Urinary bladder (tissue), 3 donors: ENCODE measurements at regions not wholly inside any gene's neighbourhood (a gene's known extent, or its start where the extent isn't known, plus 50 kb on each side); places are given as distances from the start of the nearest gene placed in this dataset.

ENCODE experiments used
- DNase-seq: peaks from one replicate; pipeline ENCODE4 v3.0.0-alpha.2; 2015; ENCODE audit errors: extremely low spot score
- H3K27ac ChIP-seq: one replicate; pipeline ENCODE4 v1.5.1; 2013; ENCODE audit warnings: low read depth, mild to moderate bottlenecking, moderate library complexity
- H3K36me3 ChIP-seq: one replicate; pipeline ENCODE4 v1.6.1; 2013; ENCODE audit warnings: mild to moderate bottlenecking, moderate library complexity; ENCODE audit not compliant: insufficient read depth
- H3K4me1 ChIP-seq: one replicate; pipeline ENCODE4 v1.6.1; 2013; ENCODE audit warnings: mild to moderate bottlenecking, moderate library complexity; ENCODE audit not compliant: insufficient read depth
- H3K4me3 ChIP-seq: one replicate; pipeline ENCODE4 v1.5.1; 2013; ENCODE audit warnings: low read depth, low read length
- WGBS: extraction: QIAGEN DNeasy Blood & Tissue Kit; methylation state at CpG from one replicate; pipeline ENCODE4 v1.1.7; 2013; 5-methylcytosine and 5-hydroxymethylcytosine counted together
- donor health status: healthy with polysubstance abuse.
- donor health status: healthy.

DNA sequence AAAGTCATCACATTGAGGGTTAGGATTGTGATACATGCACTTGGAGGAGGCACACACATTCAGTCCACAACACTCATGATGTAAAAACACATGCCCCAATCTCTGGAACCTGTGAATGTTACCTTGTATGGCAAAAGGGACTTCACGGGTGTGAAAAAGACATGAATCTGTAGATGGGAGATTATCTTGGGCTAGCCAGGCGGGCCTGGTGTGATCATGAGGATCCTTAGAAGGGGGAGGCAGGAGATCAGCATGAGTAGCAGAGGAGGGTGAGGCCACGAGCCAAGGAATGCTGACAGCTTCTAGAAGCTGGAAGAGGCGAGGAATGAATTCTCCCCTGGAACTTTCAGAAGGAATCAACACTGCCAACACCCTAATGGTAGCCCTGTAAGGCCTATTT is 77.5 kb upstream of the ENPP6 start:
- Histone ChIP-seq H3K27ac (no peak overlapping the region), H3K36me3 (no peaks in the 10 kb centered on the region), H3K4me3 (no peak overlapping the region), H3K4me1 (no peaks in the 10 kb centered on the region)
- 93% methylated on average over 4 of the region's 4 CpGs for WGBS
- DNase-seq = no peak

DNA sequence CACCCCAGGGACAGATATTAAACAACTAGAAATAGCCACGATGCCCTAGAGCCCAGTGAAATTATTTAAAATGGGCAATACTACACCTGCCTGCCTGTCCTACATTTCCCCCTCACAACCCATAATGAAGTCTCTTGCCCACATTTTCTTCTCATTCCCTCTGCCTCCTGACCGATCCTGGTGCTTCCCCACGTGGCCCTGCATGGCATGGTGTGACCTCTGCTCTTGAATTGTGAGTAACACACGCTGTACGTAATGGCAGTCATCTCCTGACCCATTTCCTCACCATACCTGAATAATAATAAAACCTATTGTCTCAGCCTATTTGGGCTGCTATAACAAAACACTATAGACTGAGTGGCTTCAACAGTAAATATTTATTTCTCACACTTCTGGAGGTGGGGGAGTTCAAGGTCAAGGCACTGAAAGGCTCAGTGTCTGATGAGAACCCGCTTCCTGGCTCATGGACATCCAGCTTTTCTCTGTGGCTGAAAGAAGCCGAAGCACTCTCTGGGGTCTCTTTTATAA is 77.0 kb upstream of the ENPP6 start:
- H3K36me3 ChIP-seq = no peaks in the 10 kb centered on the region
- H3K27ac ChIP-seq = no peak overlapping the region
- WGBS = 89% methylated on average over 7 of the region's 7 CpGs
- no peaks in the 10 kb centered on the region for H3K4me1 ChIP-seq
- H3K4me3 ChIP-seq = no peak overlapping the region
- DNase-seq = no peak

DNA sequence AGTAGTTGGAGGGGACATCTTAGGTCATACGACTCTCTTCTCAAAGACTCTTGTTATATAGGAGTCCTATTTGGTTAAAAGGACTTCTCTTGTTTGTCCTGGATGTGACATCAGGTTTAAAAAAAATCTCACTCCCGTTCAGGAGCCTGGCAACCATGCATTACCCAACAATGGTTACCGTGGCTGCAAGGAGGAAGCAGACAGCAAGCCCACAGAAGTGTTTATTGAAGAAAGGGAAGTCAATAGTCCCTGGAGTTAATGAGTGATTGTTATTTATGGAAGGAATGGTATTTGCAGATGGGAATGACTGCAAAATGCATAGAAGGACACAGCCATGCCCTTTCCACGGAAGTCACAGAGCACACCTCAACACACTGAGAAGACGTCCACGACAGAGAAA is 75.9 kb upstream of the ENPP6 start:
- Histone ChIP-seq H3K36me3 (no peaks in the 10 kb centered on the region), H3K4me3 (no peak overlapping the region), H3K4me1 (no peaks in the 10 kb centered on the region), H3K27ac (no peak overlapping the region)
- DNase-seq = no peak
- WGBS = 57% methylated on average over 6 of the region's 6 CpGs

DNA sequence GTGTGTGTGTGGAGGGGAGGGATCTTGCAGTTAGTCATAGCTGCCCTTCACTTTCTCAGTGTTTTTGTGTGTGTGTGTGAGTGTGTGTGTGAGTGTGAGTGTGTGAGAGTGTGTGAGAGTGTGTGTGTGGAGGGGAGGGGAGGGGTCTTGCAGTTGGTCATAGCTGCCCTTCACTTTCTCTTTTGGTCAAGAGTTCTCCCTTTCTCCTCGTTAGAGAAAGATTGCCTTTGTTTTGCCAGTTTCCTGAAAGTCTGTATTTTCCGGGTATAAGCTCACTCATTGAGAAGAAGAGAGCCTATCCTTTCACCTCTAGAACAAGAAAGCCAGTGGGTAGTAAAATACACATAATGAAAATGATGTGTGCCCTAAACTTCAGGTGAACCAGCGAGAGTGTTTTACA is 75.2 kb upstream of the ENPP6 start:
- Histone ChIP-seq H3K36me3 (no peaks in the 10 kb centered on the region), H3K4me3 (no peak overlapping the region), H3K4me1 (no peaks in the 10 kb centered on the region), H3K27ac (no peak overlapping the region)
- no peak for DNase-seq
- 73% methylated on average over 3 of the region's 3 CpGs for WGBS

DNA sequence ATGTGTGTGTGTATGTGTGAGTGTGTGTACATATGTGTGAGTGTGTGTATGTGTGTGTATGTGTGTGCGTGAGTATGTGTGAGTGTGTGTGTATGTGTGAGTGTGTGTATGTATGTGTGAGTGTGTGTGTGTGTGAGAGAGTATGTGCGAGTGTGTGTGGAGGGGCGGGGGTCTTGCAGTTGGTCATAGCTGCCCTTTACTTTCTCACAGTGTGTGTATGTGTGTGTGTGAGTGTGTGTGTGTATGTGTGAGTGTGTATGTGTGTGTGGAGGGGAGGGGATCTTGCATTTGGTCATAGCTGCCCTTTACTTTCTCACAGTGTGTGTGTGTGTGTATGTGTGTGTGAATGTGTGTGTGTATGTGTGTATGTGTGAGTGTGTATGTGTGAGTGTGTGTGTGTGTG is 74.8 kb upstream of the ENPP6 start:
- Histone ChIP-seq H3K4me1 (no peaks in the 10 kb centered on the region), H3K27ac (no peak overlapping the region), H3K4me3 (no peak overlapping the region), H3K36me3 (no peaks in the 10 kb centered on the region)
- WGBS = 97% methylated on average over 3 of the region's 3 CpGs
- no peak for DNase-seq

DNA sequence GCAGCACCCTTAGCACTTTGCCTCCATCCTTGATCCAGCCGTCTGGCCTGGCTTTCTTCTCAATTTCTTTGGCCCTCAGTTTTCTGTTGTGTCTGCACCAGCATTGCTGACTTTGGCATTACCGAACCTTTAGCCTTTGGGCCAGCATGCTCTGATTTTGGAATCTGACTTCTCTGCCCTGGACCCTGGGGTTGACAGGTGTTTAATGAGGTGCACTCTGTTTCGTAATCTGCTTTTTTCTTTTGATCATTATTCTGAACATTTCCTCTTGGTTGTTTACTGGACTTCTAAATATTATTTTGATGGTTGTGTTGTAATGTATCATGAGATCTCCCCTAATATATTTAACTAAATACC is 71.5 kb upstream of the ENPP6 start:
- no peaks in the 10 kb centered on the region for H3K36me3 ChIP-seq
- DNase-seq = no peak
- H3K4me3 ChIP-seq = no peak overlapping the region
- no peak overlapping the region for H3K27ac ChIP-seq
- no peaks in the 10 kb centered on the region for H3K4me1 ChIP-seq
- WGBS = 91% methylated on average over 3 of the region's 3 CpGs

DNA sequence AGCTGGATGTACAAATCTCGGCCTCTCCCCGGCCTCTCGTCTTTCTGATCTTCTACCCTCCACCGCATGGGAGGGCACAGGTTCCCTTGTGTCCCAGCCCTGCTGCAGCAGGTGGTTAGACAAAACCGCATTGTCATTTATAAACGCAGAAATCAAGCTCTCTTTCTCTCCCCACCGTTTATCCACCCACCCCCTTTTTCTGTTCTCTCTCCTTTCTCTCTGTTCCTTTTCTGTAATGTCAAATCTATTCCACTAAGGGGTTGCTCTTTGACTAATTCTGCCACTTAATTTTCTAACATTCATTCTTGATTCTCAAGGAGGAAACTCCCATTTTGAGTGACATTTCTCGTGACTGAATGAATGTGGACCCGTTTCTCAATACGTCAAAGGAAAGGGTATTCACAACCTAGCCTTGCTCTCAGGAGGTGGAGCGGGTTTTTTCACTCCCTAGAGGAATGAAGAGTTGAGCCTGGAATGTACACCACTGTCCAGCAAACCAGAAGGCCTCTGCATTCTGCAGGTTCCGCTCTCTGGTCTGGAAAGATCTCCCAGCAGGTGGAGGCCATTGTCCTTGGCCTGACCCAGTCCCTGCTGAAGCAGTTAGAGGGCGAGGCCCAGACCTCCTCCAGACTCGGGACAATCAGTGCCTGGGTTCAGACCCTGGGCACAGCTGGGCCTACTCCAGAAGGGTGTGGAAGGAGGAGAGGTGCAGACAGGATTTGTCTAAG is 70.9 kb upstream of the ENPP6 start:
- no peaks in the 10 kb centered on the region for H3K4me1 ChIP-seq
- H3K36me3 ChIP-seq = no peaks in the 10 kb centered on the region
- H3K27ac ChIP-seq = peak overlapping the region; percentile 56
- no peak for DNase-seq
- no peak overlapping the region for H3K4me3 ChIP-seq
- 71% methylated on average over 14 of the region's 14 CpGs for WGBS

DNA sequence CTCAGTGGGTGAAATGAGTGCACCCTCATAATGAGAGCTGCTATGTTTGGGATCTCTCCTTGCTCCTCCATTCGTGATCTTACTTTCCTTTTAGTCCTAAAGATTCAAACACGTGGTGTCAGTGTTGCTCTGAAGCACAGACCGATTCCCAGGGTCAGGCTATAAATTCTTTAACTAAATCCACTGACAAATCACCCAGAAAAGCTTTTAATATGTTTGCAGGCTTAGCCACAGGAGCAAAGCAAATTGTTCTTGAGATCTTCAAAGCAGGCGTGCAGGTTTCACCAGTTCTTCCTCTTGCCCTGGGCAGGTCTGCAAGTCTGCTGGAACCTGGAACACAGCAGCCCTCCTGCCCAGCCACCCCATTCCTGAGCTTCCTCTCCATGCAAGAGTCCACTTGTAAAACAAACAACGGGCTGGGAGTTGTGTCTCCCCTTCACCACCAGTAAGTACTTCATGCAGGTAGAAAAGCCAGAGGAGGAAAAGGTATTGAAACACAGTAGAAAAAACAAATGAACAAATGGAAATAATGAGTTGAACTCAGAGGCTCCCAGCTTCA is 70.1 kb upstream of the ENPP6 start:
- WGBS = 13% methylated on average over 5 of the region's 5 CpGs
- Histone ChIP-seq H3K27ac (peak overlapping the region; percentile 71), H3K4me3 (no peak overlapping the region), H3K4me1 (no peaks in the 10 kb centered on the region), H3K36me3 (no peaks in the 10 kb centered on the region)
- peak; percentile 84 for DNase-seq

DNA sequence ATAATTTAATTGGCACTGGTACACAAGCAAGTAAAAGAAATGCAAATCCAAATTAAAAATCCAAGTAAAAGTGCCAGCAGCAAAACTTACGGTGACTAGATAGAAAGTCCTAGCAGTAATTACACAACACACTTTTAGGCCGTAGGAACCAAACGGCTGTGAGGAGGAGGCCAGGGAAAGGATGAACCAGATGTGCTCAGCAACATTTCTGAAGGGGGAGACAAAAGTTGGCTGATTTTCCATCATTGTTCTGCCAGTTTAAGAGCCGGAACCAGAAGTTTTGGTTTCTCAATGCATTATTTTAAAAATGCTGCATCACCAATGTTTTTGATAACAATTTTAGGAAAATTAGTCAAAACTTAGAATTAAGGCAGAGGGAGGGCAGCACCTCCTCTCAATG is 68.7 kb upstream of the ENPP6 start:
- no peak for DNase-seq
- Histone ChIP-seq H3K4me3 (no peak overlapping the region), H3K27ac (no peak overlapping the region), H3K36me3 (no peaks in the 10 kb centered on the region), H3K4me1 (no peaks in the 10 kb centered on the region)
- WGBS = 71% methylated on average over 4 of the region's 4 CpGs

DNA sequence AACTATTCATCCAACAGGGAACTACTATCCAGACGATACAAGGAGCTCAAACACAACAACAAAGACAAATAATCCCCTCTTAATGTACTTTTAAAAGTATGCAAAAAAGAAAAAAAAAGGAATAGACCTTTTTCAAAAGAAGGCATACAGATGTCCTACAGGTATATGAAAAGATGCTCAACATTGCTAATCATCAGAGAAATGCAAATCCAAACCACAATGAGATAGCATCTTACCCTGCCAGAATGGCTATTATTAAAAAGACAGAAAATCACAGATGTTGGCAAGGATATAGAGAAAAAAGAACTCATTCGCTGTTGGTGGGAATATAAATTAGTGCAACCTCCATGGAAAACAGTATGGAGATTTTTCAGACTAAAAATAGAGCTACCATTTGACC is 67.1 kb upstream of the ENPP6 start:
- DNase-seq = no peak
- 76% methylated on average over 2 of the region's 2 CpGs for WGBS
- H3K4me3 ChIP-seq = no peak overlapping the region

DNA sequence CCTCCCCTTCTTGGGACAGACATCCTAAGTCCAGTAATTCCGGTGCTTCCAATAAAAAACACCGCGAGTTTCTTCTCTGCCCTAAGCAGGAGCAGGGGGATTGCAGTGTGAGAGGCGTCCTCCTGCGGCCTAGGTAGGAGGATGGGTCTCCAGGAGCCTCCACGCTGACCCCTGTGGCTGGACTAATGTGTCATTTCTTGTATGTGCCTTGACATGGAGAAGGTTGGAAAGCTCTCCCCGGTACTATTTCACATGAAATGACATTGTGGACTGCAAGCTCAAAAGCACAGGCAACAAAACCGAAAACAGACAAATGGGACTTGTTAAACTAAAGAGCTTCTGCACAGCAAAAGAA is 66.6 kb upstream of the ENPP6 start:
- H3K36me3 ChIP-seq = no peaks in the 10 kb centered on the region
- no peak overlapping the region for H3K27ac ChIP-seq
- no peak for DNase-seq
- H3K4me1 ChIP-seq = no peaks in the 10 kb centered on the region
- WGBS = 56% methylated on average over 8 of the region's 8 CpGs
- H3K4me3 ChIP-seq = no peak overlapping the region

More for the DNA sequence above, 67.1 kb upstream of the ENPP6 start:
- Histone ChIP-seq H3K27ac (no peak overlapping the region), H3K4me1 (no peaks in the 10 kb centered on the region), H3K36me3 (no peaks in the 10 kb centered on the region)

DNA sequence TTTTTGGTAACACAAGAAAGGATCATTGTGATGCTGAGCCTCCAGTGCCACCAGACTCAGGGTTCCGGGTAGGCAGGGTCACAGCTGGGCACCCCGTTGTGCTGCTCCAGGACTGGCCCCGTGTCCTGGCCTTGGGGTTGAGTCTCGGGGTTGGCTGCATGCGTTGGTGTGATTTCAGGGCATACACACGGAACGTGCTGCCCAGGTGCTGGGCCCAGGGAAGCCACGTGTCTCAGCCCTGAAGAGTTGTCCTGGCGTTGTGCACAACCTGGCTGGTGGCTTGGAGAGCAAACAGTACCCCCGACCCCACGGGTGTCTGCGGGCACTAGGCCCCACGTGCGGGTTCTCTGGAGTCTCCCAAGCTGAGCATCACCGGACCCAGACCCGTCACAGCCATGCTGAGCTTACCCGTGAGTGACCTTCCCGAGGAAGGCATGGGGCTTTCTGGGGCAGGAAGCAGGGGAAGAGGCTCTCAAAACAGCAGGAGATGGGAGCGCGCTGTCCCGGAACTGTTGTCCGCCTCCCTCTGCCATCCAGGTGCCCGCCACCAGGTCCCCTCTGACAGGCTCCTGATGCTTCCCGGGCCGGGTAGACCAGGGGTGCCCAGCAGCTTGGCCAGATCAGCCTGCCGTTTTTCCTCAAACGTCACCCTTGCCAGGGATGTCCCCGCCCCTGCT is 66.1 kb upstream of the ENPP6 start:
- no peak overlapping the region for H3K4me3 ChIP-seq
- no peak for DNase-seq
- WGBS = 75% methylated on average over 28 of the region's 28 CpGs
- H3K4me1 ChIP-seq = no peaks in the 10 kb centered on the region
- H3K27ac ChIP-seq = no peak overlapping the region
- no peaks in the 10 kb centered on the region for H3K36me3 ChIP-seq

DNA sequence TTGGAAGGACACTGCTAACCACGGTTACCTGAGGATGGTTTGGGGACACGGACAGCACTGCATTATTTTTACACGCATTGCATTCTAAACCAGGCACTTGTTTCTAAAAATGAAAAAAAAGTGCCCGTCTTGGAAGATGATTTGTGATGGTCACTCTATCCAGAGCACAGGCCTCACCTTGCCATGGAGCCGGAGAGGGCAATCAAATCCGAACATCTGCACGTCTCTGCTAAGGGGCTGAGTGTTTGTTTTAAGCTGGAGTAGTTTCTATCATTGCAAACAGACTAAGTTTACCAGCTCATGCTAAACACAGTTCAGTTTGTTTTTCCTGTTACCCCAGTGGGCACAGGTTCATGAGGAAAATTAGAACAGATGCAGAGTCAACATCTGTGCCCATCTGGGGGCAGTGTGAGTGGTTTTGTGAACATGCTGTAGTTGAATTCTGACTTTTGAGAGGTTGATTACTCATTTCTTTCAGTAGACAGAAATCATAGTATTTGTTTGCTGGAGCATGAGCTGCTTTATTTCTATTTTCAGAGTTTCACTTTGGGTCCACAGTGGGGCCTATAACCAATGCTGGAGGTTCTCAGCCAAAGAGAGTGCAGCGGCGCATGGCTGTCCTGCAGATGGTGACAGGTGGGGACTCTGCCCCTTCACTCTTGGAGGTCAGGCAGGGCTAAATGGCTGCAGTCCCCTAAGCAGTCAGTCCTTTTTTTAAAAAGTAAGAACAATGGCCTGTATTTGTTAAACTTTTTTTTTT is 65.4 kb upstream of the ENPP6 start:
- Histone ChIP-seq H3K27ac (no peak overlapping the region), H3K4me3 (no peak overlapping the region), H3K36me3 (no peaks in the 10 kb centered on the region), H3K4me1 (no peaks in the 10 kb centered on the region)
- 89% methylated on average over 9 of the region's 9 CpGs for WGBS
- no peak for DNase-seq
